HG03469 (cell line): ENCODE measurements at regions not wholly inside any gene's neighbourhood (a gene's known extent, or its start where the extent isn't known, plus 50 kb on each side); places are given as distances from the start of the nearest gene placed in this dataset.
"Not testable (repeated sequence)": the region's sequence is repeated elsewhere in the genome, so short reads cannot be mapped to it uniquely, and the experiment has no call there.

Experiments
- ATAC-seq: cut with Tn5 transposase; IDR thresholded peaks from one replicate; pipeline ENCODE4 v1.9.1; 2021; ENCODE audit warnings: mild to moderate bottlenecking, moderate library complexity, moderate number of reproducible peaks; ENCODE audit not compliant: unreplicated experiment

- ATAC-seq = not testable (repeated sequence)
These were observed 147.3 kb upstream of the STK26 start for GRCh38 chrX:131875827-131876226.

GRCh38 chrX:131881194-131881593 lies 141.9 kb upstream of the STK26 start:
- no peak for ATAC-seq

GRCh38 chrX:131885042-131885441 lies 138.1 kb upstream of the STK26 start:
- not testable (repeated sequence) for ATAC-seq

GRCh38 chrX:131893857-131894256 lies 129.2 kb upstream of the STK26 start:
- not testable (repeated sequence) for ATAC-seq

- no peak for ATAC-seq
These were observed 128.1 kb upstream of the STK26 start for GRCh38 chrX:131894995-131895394.

GRCh38 chrX:131895807-131896206 lies 127.3 kb upstream of the STK26 start:
- ATAC-seq = no peak

GRCh38 chrX:131901546-131901945 lies 121.6 kb upstream of the STK26 start:
- no peak for ATAC-seq

GRCh38 chrX:131907488-131908314 lies 115.4 kb upstream of the STK26 start:
- no peak for ATAC-seq

GRCh38 chrX:131910586-131910985 lies 112.5 kb upstream of the STK26 start:
- no peak for ATAC-seq

GRCh38 chrX:131915488-131915887 lies 107.6 kb upstream of the STK26 start:
- no peak for ATAC-seq

- ATAC-seq = no peak
These were observed 105.5 kb upstream of the STK26 start for GRCh38 chrX:131917588-131917987.

- no peak for ATAC-seq
These were observed 104.3 kb upstream of the STK26 start for GRCh38 chrX:131918839-131919238.

- ATAC-seq = no peak
These were observed 99.4 kb upstream of the STK26 start for GRCh38 chrX:131923614-131924250.

- ATAC-seq = no peak
These were observed 84.4 kb upstream of the STK26 start for GRCh38 chrX:131938749-131939148.

GRCh38 chrX:131942034-131942433 lies 81.1 kb upstream of the STK26 start:
- no peak for ATAC-seq

GRCh38 chrX:131944936-131945902 lies 77.9 kb upstream of the STK26 start:
- ATAC-seq = no peak

GRCh38 chrX:131951166-131951565 lies 71.9 kb upstream of the STK26 start:
- ATAC-seq = no peak

- ATAC-seq = no peak
These were observed 67.9 kb upstream of the STK26 start for GRCh38 chrX:131955099-131955777.

GRCh38 chrX:131958724-131959123 lies 64.4 kb upstream of the STK26 start:
- no peak for ATAC-seq

- ATAC-seq = no peak
These were observed 52.8 kb upstream of the STK26 start for GRCh38 chrX:131970347-131970746.
